WTC11 (cell line): ENCODE measurements at regions not wholly inside any gene's neighbourhood (a gene's known extent, or its start where the extent isn't known, plus 50 kb on each side); places are given as distances from the start of the nearest gene placed in this dataset.

Source experiments
- ATAC-seq: fragments of 200-7000 bp; cut with Tn5 transposase; 2 replicates; pipeline ENCODE4 v1.10.0; 2021; ENCODE audit warnings: mild to moderate bottlenecking, moderate library complexity
- CTCF ChIA-PET: fragments of 300-600 bp; sonication (Branson Sonifier 250); formaldehyde crosslinking; loops from one replicate; lab custom pipeline; 2021; ENCODE audit warnings: antibody characterized with exemption; lab: Charles Lee
- POLR2A ChIA-PET: fragments of 350-600 bp; sonication (Branson Sonifier 250); formaldehyde crosslinking; loops from one replicate; lab custom pipeline; 2021; ENCODE audit warnings: antibody characterized with exemption; lab: Charles Lee
- DNase-seq: peaks from one replicate; pipeline ENCODE4 v3.0.0; 2021; ENCODE audit warnings: low spot score
- H3K27ac Mint-ChIP-seq: 2 replicates; pipeline ENCODE4 v1.8.0; 2021; ENCODE audit warnings: mixed read lengths
- H3K27me3 Mint-ChIP-seq: 2 replicates; pipeline ENCODE4 v1.8.0; 2021; ENCODE audit warnings: low read depth, mild to moderate bottlenecking, moderate library complexity, mixed read lengths
- H3K36me3 Mint-ChIP-seq: 2 replicates; pipeline ENCODE4 v1.8.0; 2021; ENCODE audit warnings: mixed read lengths
- H3K4me1 Mint-ChIP-seq: 2 replicates; pipeline ENCODE4 v1.8.0; 2022; ENCODE audit warnings: mixed read lengths
- H3K4me3 Mint-ChIP-seq: 2 replicates; pipeline ENCODE4 v1.8.0; 2021; ENCODE audit warnings: mild to moderate bottlenecking, moderate library complexity, mixed read lengths
- H3K9me3 Mint-ChIP-seq: 2 replicates; pipeline ENCODE4 v1.8.0; 2021; ENCODE audit warnings: mixed read lengths
- CREB1 ChIP-seq: sonication (generic); formaldehyde crosslinking; IDR thresholded peaks from 2 replicates; pipeline ENCODE4 v1.8.0; 2023; ENCODE audit warnings: mild to moderate bottlenecking, missing genetic modification reagents
- E2F4 ChIP-seq: sonication (generic); formaldehyde crosslinking; IDR thresholded peaks from 2 replicates; pipeline ENCODE4 v1.8.1; 2022; ENCODE audit warnings: low read depth, mild to moderate bottlenecking, moderate library complexity, missing genetic modification reagents, borderline replicate concordance
- ELF4 ChIP-seq: sonication (generic); formaldehyde crosslinking; IDR thresholded peaks from 2 replicates; pipeline ENCODE4 v1.8.1; 2022; ENCODE audit warnings: low read depth, mild to moderate bottlenecking, moderate library complexity, missing genetic modification reagents
- ETV6 ChIP-seq: sonication (generic); formaldehyde crosslinking; IDR thresholded peaks from 2 replicates; pipeline ENCODE4 v1.8.1; 2022; ENCODE audit warnings: mild to moderate bottlenecking, missing genetic modification reagents
- FOXP1 ChIP-seq: sonication (generic); formaldehyde crosslinking; IDR thresholded peaks from 2 replicates; pipeline ENCODE4 v1.8.0; 2022; ENCODE audit warnings: missing genetic modification reagents, mild to moderate bottlenecking, moderate library complexity, borderline replicate concordance
- HMGA2 ChIP-seq: fragments of 250-450 bp; sonication (Bioruptor Pico); IDR thresholded peaks from 2 replicates; pipeline ENCODE4 v1.4.0; 2021; ENCODE audit warnings: mild to moderate bottlenecking, moderate library complexity
- IRF1 ChIP-seq: sonication (generic); formaldehyde crosslinking; IDR thresholded peaks from 2 replicates; pipeline ENCODE4 v1.8.0; 2023; ENCODE audit warnings: missing genetic modification reagents
- MAX ChIP-seq: sonication (generic); formaldehyde crosslinking; IDR thresholded peaks from 2 replicates; pipeline ENCODE4 v1.8.0; 2022; ENCODE audit warnings: mild to moderate bottlenecking, missing genetic modification reagents
- MXD4 ChIP-seq: fragments of 250-450 bp; sonication (Bioruptor Pico); IDR thresholded peaks from 2 replicates; pipeline ENCODE4 v1.8.0; 2021; ENCODE audit warnings: mild to moderate bottlenecking, moderate library complexity, borderline replicate concordance
- NR1H2 ChIP-seq: sonication (generic); formaldehyde crosslinking; IDR thresholded peaks from 2 replicates; pipeline ENCODE4 v1.9.0; 2021; ENCODE audit warnings: mild to moderate bottlenecking, moderate library complexity, missing genetic modification reagents
- NR3C1 ChIP-seq: sonication (generic); formaldehyde crosslinking; conservative IDR thresholded peaks from 2 replicates; pipeline ENCODE4 v1.8.1; 2023; ENCODE audit warnings: low read depth, mild to moderate bottlenecking, missing genetic modification reagents
- SMAD3 ChIP-seq: sonication (generic); formaldehyde crosslinking; IDR thresholded peaks from 2 replicates; pipeline ENCODE4 v1.8.0; 2022; ENCODE audit warnings: missing genetic modification reagents, mild to moderate bottlenecking, borderline replicate concordance
- STAT6 ChIP-seq: sonication (generic); formaldehyde crosslinking; conservative IDR thresholded peaks from 2 replicates; pipeline ENCODE4 v1.8.1; 2023; ENCODE audit warnings: mild to moderate bottlenecking, low read depth, missing genetic modification reagents, moderate library complexity
- TP53 ChIP-seq: sonication (generic); formaldehyde crosslinking; IDR thresholded peaks from 2 replicates; pipeline ENCODE4 v1.8.1; 2023; ENCODE audit warnings: mild to moderate bottlenecking, missing genetic modification reagents
- ZBTB21 ChIP-seq: sonication (generic); formaldehyde crosslinking; IDR thresholded peaks from 2 replicates; pipeline ENCODE4 v1.8.1; 2023; ENCODE audit warnings: mild to moderate bottlenecking, missing genetic modification reagents, borderline replicate concordance
- ZNF138 ChIP-seq: sonication (generic); formaldehyde crosslinking; conservative IDR thresholded peaks from 2 replicates; pipeline ENCODE4 v1.8.1; 2022; ENCODE audit warnings: mild to moderate bottlenecking, moderate library complexity, missing genetic modification reagents
- ZNF263 ChIP-seq: sonication (generic); formaldehyde crosslinking; IDR thresholded peaks from 2 replicates; pipeline ENCODE4 v1.8.1; 2022; ENCODE audit warnings: low read depth, mild to moderate bottlenecking, moderate library complexity, missing genetic modification reagents
- TF ChIP-seq, protein P1 (sequence below): fragments of 250-450 bp; sonication (Bioruptor Pico); IDR thresholded peaks from 2 replicates; pipeline ENCODE4 v1.9.0; 2021; ENCODE audit warnings: moderate library complexity, mild to moderate bottlenecking, inconsistent platforms, borderline replicate concordance

- TF ChIP-seq NR1H2 (CRISPR knock-in tag) = no peak
These were observed 399.5 kb downstream of the MATN1 start (continued) for GRCh38 chr1:30323841-30324240.

- Mint-ChIP-seq H3K9me3 (no peaks in the 10 kb centered on the region), H3K4me1 (no peaks in the 10 kb centered on the region), H3K27ac (no peak overlapping the region), H3K27me3 (no peaks in the 10 kb centered on the region), H3K36me3 (no peaks in the 10 kb centered on the region), H3K4me3 (no peak overlapping the region)
- TF ChIP-seq SMAD3 (CRISPR knock-in tag) (no peak), FOXP1 (CRISPR knock-in tag) (no peak), E2F4 (CRISPR knock-in tag) (no peak), ZNF263 (CRISPR knock-in tag) (no peak), HMGA2 (CRISPR knock-in tag) (no peak), ETV6 (CRISPR knock-in tag) (no peak), ZBTB21 (CRISPR knock-in tag) (no peak), MXD4 (CRISPR knock-in tag) (no peak)
- POLR2A ChIA-PET = no interaction called here
- CTCF ChIA-PET = interaction anchor here (0.6 to 1.8 kb wide), 6 partner anchors 18 to 212 kb away, joined by 3 to 10 read pairs (median 3); no protein-coding TSS in a partner anchor
- ATAC-seq (no peak), DNase-seq (no peak)
These were observed 400.0 kb downstream of the MATN1 start for GRCh38 chr1:30323352-30323751.

GRCh38 chr1:30322859-30323257, 400.5 kb downstream of the MATN1 start:
- Mint-ChIP-seq H3K27ac (no peak overlapping the region), H3K4me3 (no peak overlapping the region), H3K9me3 (no peaks in the 10 kb centered on the region), H3K27me3 (no peaks in the 10 kb centered on the region), H3K36me3 (no peaks in the 10 kb centered on the region), H3K4me1 (peaks cover under 1% of the 10 kb centered on the region; the same call in 1 of the 2 replicates)
- POLR2A ChIA-PET = no interaction called here
- DNase-seq = peak; percentile 52
- CTCF ChIA-PET = interaction anchor here (1.0 kb wide), 2 partner anchors 57 to 105 kb away, joined by 3 read pairs; no protein-coding TSS in a partner anchor
- ATAC-seq = peak; percentile 77
- no peak for TF ChIP-seq MAX (CRISPR knock-in tag)
- no peak for TF ChIP-seq TP53 (CRISPR knock-in tag)
- TF ChIP-seq CREB1 = no peak
- no peak for TF ChIP-seq MXD4 (CRISPR knock-in tag)
- TF ChIP-seq NR3C1 (CRISPR knock-in tag) = no peak
- TF ChIP-seq IRF1 = no peak
- no peak for TF ChIP-seq ELF4 (CRISPR knock-in tag)
- no peak for TF ChIP-seq STAT6 (CRISPR knock-in tag)
- no peak for TF ChIP-seq ZNF138 (CRISPR knock-in tag)
- TF ChIP-seq HMGA2 (CRISPR knock-in tag) = no peak
- TF ChIP-seq, protein P1, sequence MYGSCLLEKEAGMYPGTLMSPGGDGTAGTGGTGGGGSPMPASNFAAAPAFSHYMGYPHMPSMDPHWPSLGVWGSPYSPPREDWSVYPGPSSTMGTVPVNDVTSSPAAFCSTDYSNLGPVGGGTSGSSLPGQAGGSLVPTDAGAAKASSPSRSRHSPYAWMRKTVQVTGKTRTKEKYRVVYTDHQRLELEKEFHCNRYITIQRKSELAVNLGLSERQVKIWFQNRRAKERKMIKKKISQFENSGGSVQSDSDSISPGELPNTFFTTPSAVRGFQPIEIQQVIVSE (CRISPR knock-in tag) = no peak
